ENCODE measurements at regions not wholly inside any gene's neighbourhood (a gene's known extent, or its start where the extent isn't known, plus 50 kb on each side); places are given as distances from the start of the nearest gene placed in this dataset.

DNA sequence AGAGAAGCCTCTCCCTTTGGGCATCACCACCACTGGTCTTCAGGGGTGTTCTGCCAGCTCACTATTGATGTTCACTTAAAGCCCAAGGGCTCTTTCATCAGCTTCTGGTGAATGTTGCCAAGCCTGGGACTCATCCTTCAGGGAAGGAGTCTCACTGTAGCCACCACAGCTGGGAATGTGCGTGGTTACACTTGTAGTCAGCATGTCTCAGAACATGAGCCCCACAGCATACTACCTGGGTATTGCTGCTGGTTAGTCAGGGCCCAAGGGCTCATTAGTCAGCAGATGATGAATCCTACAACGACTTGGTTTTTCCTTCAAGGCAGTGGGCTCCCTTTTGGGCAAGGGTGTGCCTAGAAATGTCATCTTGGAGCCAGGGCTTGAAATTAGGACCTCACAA lies 412.9 kb downstream of the VGLL3 start:
- peaks cover 0 to 4% (median 1%) of the 10 kb centered on the region in 4 donors for H3K9me3 ChIP-seq (ENCODE audit: control insufficient read depth in 4 of 4, low read length in 3 of 4)
- TF ChIP-seq, protein P1, sequence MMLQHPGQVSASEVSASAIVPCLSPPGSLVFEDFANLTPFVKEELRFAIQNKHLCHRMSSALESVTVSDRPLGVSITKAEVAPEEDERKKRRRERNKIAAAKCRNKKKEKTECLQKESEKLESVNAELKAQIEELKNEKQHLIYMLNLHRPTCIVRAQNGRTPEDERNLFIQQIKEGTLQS (IDR thresholded peaks at IDR 0.05) = no peak
- TF ChIP-seq FOXA1 (IDR thresholded peaks at IDR 0.05) (no peak), HNF4A (conservative IDR thresholded peaks at IDR 0.05) (no peak), GABPA (IDR thresholded peaks at IDR 0.05 in 1 of 2, conservative IDR thresholded peaks at IDR 0.05 in 1 of 2) (no peak), EGR1 (IDR thresholded peaks at IDR 0.05; ENCODE audit: low read depth in 2 of 2) (no peak), YY1 (IDR thresholded peaks at IDR 0.05) (no peak), REST (IDR thresholded peaks at IDR 0.05) (no peak), RAD21 (IDR thresholded peaks at IDR 0.05) (no peak), NR2F2 (IDR thresholded peaks at IDR 0.05) (no peak), FOXA2 (IDR thresholded peaks at IDR 0.05) (no peak), HNF4G (IDR thresholded peaks at IDR 0.05) (no peak), ZBTB33 (IDR thresholded peaks at IDR 0.05) (no peak), RXRA (IDR thresholded peaks at IDR 0.05) (no peak), SP1 (IDR thresholded peaks at IDR 0.05) (no peak), JUND (IDR thresholded peaks at IDR 0.05) (no peak), TAF1 (conservative IDR thresholded peaks at IDR 0.05) (no peak)
- TF ChIP-seq, protein P2, sequence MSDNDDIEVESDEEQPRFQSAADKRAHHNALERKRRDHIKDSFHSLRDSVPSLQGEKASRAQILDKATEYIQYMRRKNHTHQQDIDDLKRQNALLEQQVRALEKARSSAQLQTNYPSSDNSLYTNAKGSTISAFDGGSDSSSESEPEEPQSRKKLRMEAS (IDR thresholded peaks at IDR 0.05) = no peak
- TF ChIP-seq, protein P3, sequence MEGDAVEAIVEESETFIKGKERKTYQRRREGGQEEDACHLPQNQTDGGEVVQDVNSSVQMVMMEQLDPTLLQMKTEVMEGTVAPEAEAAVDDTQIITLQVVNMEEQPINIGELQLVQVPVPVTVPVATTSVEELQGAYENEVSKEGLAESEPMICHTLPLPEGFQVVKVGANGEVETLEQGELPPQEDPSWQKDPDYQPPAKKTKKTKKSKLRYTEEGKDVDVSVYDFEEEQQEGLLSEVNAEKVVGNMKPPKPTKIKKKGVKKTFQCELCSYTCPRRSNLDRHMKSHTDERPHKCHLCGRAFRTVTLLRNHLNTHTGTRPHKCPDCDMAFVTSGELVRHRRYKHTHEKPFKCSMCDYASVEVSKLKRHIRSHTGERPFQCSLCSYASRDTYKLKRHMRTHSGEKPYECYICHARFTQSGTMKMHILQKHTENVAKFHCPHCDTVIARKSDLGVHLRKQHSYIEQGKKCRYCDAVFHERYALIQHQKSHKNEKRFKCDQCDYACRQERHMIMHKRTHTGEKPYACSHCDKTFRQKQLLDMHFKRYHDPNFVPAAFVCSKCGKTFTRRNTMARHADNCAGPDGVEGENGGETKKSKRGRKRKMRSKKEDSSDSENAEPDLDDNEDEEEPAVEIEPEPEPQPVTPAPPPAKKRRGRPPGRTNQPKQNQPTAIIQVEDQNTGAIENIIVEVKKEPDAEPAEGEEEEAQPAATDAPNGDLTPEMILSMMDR (IDR thresholded peaks at IDR 0.05; ENCODE audit: low read depth, low read length, missing input control) = no peak

More for the DNA sequence above, 412.9 kb downstream of the VGLL3 start:
- no peak for DNase-seq (ENCODE audit: low spot score)
- peaks cover 0 to 1% (median 0%) of the 10 kb centered on the region in 4 donors for H3K4me1 ChIP-seq (ENCODE audit: control insufficient read depth in 4 of 4, insufficient read depth in 4 of 4, low read length in 3 of 4)
- H3K9ac ChIP-seq (ENCODE audit: low read depth in 1 of 2, low read length in 2 of 2) = no peak overlapping the region
- H3K27ac ChIP-seq (ENCODE audit: low read depth in 1 of 2, low read length in 2 of 2) = no peak overlapping the region
- no peak overlapping the region for H3K4me3 ChIP-seq (ENCODE audit: low read depth in 1 of 3, low read length in 3 of 3)
- H3K36me3 ChIP-seq (ENCODE audit: control insufficient read depth in 4 of 4, insufficient read depth in 3 of 4, low read depth in 1 of 4, low read length in 3 of 4) = no peaks in the 10 kb centered on the region
- 52% methylated on average over 2 of the region's 2 CpGs for WGBS
- no peaks in the 10 kb centered on the region for H3K27me3 ChIP-seq (ENCODE audit: control insufficient read depth in 4 of 4, insufficient read depth in 4 of 4, low read length in 3 of 4)
